Globus pallidus (tissue), 1 donor: ENCODE measurements at regions not wholly inside any gene's neighbourhood (a gene's known extent, or its start where the extent isn't known, plus 50 kb on each side); places are given as distances from the start of the nearest gene placed in this dataset.
"Not testable (repeated sequence)": the region's sequence is repeated elsewhere in the genome, so short reads cannot be mapped to it uniquely, and the experiment has no call there.

Experiments used
- DNase-seq: peaks from one replicate; pipeline ENCODE4 v3.0.0-alpha.2; 2015; ENCODE audit warnings: low spot score

DNA sequence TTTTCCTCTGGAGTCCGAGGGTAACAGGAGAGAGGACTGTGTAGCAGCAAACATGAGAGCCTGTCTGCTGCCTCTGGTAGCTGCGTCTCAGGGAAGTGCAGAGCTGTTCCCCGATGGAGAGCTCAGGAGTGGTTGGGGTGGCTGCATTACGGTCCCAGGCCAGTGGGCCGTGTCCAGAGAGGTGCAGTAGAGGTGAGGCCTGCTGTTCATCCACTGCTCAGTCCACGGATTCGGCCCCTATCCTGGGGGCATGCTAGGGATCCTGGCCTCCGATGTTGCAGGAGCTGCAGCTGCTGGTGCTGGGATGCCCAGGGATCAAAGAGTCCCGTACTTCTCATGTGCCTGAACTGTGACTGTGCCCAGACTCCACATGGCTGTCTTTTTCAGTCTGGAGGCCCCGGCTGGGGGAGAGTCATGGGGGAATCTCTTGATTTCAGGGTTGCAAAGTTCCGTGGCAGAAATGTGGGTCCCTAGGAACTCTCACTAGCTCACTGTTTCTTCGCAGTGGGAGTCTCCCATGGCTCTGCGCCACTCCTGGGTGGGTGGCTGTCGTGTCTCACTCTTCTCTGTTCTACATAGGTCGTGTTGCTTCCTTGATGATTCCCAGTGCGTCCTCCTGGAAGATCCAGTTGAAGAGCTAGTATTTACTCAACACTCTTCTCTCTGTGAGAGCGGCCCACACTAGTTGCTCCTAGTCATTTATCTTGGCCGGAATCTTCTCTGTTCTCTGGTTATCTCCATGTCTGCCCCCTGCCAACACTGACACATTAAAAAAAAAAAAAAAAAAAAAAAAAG, 109.5 kb upstream of the CENPE start:
- peak; percentile 16 for DNase-seq

DNA sequence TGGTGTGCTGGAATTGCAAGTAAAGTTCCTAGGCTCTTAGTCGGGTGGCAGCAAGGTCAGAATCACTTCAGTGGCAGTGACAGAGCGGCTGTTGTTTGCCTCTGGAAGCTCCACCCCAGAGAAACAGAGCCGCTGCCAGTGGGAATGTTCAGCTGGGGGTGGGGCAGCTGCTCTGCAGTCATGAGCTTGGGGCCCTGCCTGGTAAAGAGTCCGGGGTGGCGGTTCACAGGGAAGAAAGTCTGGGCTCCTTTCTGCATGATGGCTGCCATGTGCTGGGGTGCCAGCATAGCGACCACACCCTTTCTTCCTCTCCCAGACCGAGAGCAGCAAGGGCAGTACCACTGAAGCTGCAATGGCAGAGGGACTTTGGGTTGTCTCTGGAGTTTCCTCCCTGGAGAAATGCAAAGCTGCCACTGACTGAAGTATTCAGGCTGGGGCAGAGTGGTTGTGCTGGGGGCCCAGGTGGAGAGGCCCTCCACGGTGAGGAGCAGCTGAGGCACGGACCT, 108.8 kb upstream of the CENPE start:
- peak; percentile 93 for DNase-seq

DNA sequence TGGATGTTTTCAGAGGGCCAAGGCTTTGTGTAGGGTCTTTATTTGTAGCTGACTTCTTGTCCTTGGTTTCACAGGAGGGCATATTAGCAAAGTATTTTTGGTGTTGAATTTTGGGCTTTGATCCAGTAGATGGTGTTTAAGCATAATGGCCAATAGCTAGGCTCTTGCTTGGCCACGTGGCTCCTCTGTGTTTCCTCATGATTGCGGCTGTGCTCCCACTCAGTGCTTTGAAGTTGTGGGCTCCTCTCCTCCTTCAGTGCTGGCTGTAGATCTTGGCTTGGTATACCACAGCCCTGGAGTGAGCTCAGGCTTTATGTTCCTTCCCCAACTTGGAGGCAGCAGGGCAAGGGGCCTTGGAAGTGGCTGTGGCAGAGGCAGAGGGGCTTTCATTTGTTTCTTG, 107.2 kb upstream of the CENPE start:
- DNase-seq = no peak

DNA sequence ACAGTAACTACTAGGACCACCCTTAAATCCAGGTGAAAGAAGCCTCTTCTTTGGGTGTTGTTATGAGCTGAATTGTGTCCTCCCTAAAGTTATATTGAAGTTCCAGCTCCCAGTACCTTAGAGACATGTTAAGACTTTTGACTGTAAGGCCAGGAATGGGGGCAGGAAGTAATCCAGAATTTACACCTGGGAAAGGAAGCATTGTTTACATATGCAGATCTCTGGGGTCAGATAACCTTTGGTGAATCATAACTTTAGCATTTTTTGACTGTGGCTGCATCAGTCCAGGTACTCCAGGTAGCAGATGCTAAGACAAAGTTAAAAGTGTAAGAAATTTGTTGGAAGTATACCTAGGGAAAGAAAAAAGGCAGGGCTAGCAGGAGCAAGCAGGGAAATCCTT, 104.9 kb upstream of the CENPE start:
- no peak for DNase-seq

DNA sequence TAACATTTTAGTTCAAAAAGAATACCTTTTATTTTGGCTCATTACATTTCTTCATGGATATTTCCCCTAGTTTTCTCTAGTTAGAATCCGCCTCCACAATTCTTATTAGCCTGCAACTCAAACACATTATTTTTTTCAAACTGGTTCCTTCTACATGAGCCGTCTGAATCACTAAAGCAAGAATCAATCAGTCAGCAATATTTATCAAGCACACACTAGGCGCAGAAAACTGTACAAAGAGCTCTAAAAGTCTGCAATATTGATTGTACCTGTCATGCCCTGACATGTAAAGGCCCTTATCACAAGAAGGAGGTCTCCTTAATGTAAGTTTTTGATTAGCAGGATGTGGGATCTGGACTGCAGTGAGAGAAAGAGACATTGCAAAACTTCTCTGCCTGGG, 94.8 kb upstream of the CENPE start:
- DNase-seq = no peak

DNA sequence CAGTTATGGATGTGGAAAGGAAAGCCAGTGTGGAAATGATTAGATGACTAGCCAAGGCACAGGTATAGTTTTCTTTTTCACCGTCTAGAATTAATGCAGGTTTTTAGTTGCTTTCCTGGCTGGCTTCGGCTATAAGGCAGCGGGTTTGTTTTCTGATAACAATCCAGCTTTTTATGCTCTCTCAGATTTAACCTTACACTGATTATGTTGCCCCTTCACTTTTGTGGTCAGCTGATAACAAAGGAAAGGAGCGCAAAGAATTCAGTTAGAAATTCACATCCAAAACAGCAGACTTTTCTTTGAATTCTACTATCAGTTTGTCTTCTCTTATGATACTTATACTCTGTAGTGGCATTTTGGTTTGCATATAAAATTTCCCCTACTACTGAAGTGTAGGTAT, 94.2 kb upstream of the CENPE start:
- no peak for DNase-seq

DNA sequence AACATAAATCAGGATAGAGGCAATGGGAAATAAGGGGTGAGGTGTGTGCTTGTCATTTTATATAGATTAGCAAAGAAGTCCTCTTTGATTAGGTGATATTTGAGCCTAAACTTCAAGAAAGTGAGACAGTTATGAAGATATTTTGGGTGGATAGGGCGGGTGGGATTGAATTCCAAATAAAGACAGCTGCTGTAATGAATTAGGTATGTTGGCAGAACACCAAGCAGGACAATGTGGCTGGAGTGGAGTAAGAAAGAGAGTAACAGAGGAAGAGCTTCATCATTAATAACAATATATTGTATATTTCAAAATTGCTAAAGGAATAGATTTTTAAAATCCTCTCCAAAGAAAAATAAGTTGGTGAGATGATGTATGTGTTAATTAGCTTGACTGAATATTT, 91.0 kb upstream of the CENPE start:
- DNase-seq = no peak

DNA sequence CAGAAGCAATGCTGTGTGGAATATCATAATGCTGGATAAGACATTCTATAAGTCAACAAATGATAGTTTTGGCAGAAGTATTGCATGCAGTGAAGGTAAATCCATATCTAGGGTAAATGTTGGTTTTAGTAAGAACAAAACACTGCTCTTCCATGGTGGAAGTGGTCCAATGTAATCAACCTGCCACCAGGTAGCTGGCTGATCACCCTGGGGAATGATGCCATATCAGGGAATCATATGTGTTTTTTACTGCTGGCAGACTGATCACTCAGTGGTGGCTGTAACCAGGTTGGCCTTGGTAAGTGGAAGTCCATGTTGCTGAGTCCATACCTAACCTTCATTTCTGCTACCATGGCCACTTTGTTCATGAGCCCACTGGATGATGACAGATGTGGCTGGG, 74.0 kb upstream of the CENPE start:
- DNase-seq = no peak

DNA sequence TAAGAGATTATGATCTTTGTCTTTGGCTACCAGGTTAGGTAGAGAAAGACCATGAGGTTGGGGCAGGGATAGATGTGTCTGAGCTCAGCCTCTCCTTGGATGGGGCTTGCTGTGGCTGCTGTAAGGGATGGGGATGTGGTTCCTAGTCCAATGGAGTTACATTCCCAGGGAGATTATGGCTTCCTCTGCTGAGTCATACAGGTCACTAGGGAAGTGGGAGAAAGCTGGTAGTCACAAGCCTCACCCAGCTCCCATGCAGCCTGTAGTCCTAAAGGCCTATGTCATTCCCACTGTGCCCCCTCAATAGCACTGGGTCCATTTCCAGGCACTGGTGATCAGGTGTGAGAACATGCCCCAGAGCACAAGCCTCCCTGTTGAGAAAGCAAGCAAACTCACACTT, 70.6 kb upstream of the CENPE start:
- DNase-seq = no peak

DNA sequence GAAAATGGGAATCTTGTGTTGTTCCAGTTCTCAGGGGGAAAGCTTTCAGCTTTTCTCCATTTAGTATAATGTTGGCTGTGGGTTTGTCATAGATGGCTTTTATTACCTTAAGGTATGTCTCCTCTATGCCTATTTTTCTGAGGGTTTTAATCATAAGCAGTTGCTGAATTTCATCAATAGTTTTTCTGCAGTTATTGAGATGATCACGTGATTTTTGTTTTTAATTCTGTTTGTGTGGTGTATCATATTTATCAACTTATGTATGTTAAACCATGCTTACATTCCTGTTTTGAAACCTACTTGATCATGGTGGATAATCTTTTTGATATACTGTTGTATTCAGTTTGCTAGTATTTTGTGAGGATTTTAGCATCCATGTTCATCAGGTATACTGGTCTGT, 66.8 kb upstream of the CENPE start:
- no peak for DNase-seq

DNA sequence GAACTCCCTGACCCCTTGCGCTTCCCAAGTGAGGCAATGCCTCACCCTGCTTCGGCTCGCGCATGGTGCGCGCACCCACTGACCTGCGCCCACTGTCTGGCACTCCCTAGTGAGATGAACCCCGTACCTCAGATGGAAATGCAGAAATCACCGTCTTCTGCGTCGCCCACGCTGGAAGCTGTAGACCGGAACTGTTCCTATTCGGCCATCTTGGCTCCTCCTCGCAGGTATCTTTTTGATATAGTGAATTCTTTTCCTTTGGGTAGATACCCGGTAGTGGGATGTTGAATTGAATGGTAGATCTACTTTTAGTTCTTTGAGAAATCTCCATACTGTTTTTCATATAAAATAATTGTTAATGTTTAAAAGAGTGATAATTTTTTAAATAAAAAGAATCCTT, 57.9 kb upstream of the CENPE start:
- not testable (repeated sequence) for DNase-seq
